T-helper 1 cell (primary cell): ENCODE measurements at regions not wholly inside any gene's neighbourhood (a gene's known extent, or its start where the extent isn't known, plus 50 kb on each side); places are given as distances from the start of the nearest gene placed in this dataset.
"Not testable (repeated sequence)": the region's sequence is repeated elsewhere in the genome, so short reads cannot be mapped to it uniquely, and the experiment has no call there.

Experiments
- DNase-seq, 5 donors: peaks; one replicate each; pipeline ENCODE4 v3.0.0-alpha.2; 2012 to 2020

DNA sequence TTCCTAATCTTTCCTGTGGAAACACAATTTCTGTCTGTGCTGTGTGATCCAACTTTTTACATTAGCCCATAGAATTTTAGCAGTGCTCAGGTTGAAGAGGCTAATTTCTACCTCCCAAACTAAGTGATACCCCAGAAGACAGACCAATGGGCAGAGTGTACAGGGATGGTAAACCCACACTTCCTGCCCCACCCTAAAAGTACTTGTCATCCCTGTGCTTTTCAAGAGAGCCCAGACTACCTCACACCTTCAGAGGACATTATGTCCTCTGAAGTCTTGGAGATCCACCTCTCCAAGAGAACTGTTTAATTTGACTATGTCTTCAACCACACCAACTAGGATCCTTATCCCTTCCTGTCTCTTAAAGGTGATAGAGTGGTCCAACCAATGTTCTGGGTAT is 82.0 kb upstream of the ACSL1 start:
- DNase-seq, result no peak

DNA sequence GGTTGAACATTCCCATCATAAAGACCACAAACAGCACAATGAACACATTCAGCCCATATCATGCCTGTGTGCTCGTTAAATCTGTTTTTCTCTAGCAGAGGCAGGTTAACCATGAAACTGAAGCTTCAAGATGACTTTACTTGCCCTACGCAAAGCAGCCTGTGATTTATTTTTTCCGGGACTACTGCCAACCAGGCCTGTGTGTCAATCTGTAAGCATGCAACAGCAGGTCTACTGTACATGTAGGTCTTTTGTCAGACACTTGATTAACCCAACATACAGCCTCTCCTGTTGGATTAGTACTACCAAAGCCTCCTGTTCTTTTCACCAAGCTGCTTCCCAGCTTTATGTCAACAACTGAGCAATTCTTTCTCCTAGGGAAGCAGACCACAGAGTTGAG is 85.5 kb upstream of the ACSL1 start:
- DNase-seq, result no peak

DNA sequence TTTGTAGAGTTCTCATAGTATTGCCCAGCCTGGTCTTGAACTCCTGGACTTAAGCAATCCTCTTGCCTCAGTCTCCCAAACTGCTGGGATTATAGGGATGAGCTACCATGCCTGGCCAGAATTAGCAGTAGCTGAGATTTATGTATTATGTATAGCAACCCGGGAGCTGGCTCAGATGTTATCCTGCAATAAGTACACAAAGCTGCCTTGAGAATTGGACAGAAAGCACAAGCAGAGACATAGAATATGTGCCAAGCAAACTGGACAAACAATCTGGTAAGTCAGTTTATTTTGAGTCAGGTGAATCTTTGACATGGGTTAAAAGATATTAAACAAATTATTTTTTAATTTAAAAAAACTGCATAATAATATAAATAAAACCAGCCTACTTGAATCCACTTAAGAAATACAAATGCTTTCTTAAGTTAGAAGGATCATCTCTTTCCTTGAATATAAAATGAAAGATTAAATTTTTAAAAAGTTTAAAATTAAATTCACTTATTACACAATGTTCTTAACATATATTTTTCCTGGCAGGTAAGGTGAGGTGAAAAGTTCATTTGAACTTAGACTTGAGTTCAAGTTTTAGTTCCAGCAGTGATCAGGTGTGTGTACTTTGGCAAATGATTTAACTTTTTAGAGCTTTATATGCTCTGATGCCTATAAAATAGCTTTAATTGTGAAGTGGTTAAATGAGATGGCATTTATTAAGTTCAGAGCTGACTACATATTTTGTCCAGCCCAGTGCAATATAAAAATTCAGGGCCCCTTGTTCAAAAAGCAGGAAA is 87.8 kb upstream of the ACSL1 start:
- DNase-seq, result no peak

DNA sequence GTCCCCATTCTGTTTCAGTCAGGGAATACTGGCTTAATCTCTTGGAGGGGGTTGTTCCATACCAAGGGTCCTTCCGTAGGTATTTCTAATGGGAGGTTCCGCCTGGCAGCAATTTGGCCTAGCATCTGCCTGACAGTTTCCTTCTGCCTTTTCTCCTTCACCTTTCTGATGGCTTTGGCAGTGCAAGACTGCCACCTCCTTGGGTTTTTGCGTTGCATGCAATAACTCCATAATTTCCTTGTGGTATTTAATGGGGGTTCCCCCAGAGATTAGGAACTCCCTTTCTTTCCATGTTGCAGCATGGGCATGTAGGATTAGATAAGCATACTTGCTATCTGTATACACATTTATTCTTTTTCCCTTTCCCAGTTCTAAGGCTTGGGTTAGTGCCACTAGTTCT is 93.0 kb upstream of the ACSL1 start:
- DNase-seq, result not testable (repeated sequence)

DNA sequence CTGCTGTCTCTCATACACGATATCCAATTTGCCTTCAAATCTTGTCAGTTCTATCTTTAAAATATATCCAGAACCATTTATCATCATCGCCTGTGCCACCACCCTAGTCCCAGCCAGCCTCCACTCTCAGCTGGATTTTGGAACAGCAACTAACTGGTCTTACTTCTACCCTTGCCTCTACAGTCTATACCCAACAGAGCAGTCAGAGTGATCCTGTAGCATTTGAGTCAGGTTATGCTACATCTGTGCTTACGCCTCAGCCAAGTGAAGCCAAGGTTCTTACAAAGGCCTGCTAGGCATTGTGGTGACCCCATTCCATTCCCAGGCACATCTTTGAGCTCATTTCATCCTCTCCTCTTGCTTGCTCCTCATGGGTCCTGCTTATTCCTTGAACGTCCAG is 95.7 kb upstream of the ACSL1 start:
- DNase-seq, result no peak

DNA sequence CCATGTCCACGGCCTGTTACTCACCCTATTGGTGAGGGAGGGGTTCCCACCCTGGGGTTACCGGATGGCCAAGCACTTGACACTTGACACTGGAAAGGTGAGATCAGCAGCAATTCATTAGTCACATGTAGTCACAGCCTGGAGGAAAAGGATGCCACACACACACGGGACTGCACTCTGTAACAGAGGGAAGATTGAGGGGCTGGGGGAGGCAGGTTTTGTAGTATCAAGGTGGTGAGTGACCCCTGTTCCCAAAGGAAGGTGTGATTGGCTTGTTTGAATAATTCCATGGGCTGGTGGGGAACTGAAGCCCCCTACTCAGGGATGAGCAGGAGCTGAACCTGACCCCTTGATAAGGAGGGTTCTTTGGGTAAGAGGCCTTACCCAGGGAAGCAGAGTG is 96.0 kb upstream of the HELT start:
- no peak for DNase-seq

DNA sequence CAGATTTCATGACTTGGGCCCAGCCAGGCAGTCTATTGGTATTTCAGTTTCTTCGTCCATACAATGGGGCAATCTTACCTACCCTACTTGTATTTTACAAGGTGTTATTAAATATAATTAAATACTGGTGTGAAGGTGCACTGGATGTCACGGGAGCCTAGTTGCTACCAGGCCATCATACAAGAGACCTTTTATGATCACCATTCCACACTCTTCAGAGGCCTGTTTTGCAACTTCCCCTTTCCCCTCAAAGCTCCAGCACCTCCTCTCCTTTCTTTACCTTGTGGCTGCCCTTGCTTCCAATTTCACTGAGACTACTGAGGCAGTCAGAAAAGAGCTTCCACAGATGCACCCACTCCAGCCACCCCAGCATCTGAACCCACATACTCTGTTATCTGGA is 93.8 kb upstream of the HELT start:
- no peak for DNase-seq

DNA sequence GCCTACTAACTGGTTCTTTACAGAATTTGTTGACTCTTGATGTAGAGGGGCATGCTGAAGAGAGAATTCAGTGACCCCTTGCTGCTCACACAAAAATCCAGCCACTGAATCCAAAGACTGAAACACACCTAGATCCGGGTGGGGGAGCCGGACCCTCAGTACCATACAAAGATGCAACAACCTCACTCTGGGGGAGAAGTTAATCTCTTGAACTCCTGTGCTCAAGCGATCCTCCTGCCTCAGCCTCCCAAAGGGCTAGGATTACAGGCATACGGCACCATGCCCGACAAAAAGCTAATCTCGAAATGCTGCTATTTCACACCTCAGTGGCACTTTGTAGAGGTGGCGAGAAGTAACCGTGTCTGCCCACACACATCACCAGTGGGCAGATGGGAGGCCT is 88.8 kb upstream of the HELT start:
- no peak for DNase-seq

DNA sequence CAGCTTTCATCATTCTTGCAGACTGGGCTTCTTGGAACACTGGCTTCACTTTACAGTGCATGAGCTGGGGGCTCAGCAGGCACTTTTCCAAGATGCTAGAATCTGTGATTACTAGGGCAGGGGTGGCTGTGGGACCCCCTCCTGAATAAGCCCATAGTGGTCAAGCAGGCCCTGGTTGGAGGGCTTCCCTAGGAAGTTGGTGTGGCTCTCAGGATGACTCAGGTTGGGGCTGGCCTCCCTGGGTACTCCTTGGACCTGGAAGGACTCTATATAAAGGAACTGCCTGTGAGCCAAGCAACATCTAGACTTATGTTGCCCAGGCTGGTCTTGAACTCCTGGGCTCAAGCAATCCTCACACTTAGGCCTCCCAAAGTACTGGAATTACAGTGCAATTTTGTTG is 88.3 kb upstream of the HELT start:
- no peak for DNase-seq

DNA sequence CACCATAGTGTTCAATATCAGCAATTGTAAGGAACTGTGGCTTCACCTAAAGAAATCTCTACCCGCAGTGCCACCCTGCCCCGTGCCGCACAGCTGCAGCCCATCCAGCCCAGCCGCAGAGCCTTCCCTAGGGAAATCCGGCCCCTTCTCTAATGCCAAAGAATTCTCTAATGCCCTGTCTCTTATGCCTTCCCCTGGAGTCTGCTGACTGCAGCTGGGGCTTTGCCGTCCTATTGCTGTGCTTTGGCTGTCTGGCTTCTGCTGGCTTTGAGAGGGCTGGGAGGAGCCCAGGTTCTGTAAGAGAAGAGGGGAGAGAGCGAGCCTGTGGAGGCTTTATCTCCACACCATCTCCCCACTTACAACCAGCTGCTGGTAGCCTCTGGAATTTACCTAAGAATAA is 85.9 kb upstream of the HELT start:
- DNase-seq, result no peak

DNA sequence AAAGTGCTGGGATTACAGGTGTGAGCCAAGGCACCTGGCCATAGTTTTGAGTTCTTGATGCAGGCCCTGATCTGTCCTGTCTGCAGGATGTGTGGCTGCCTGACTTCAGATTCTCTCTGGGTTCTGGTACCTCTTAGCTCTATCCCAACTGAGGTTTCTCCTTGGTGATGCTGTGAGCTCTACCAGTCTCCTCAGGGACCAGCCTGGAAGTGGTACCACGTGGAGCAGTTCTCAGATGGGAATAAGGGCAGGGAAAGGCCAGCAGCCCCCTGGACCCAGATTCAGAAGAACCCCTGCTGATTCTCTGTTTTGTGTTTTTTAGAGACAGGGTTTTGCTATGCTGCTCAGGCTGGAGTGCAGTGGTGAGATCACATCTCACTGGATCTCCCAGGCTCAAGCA is 85.0 kb upstream of the HELT start:
- DNase-seq, result no peak

DNA sequence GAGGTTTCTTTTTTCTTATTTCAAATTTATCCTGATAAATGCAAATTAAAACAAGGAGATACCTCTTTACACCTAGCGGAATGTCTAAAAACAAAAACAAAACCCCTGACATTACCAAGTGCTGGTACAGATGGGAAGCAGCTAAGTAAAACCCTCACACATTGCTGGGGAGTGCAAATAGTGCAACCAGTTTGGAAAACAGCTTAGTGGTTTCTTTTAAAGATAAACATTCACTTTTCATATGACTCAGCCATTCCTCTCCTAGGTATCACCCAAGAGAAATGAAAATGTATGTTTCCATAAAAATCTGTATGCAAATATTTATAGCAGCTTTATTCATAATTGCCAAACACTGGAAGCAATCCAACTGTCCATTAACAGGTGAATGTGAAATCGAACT is 84.1 kb upstream of the HELT start:
- DNase-seq, result no peak

DNA sequence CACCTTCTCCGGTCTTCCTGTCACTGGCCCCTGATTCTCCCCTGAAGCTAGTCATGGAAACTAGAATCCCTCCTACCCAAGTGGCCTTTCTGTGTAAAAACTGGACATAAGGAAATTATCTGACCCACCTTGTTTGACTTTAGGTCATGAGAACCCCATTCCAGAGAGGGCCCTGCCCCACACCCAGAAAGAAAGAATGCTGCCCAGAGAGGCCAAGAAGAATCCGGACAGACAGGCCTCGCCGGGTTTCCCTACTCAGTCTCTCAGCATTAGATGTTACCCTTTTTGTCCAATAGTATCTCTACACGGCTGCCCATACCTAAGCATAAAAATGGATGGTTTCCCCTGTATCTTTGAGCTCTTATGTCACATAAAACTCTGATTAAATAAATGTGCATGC is 83.3 kb upstream of the HELT start:
- DNase-seq, result no peak

DNA sequence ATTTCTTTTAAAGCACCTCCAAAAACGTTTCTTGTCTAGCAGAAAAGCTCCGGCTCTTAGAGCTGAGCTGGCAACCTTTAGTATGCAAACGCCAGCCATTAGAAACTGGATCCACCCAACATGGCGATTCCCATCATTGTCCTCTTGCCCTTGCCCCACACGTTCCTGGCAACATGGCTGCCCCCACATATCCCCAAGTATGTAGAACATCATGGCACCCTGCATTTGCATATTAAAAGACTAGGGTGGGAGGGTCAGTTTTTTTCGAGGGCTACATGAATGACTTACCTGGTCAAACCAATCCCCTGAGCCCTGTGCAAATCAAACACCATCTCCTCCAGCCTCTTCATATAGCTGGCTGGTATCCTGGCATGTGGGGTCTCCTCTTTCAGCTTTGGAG is 82.2 kb upstream of the HELT start:
- no peak for DNase-seq

DNA sequence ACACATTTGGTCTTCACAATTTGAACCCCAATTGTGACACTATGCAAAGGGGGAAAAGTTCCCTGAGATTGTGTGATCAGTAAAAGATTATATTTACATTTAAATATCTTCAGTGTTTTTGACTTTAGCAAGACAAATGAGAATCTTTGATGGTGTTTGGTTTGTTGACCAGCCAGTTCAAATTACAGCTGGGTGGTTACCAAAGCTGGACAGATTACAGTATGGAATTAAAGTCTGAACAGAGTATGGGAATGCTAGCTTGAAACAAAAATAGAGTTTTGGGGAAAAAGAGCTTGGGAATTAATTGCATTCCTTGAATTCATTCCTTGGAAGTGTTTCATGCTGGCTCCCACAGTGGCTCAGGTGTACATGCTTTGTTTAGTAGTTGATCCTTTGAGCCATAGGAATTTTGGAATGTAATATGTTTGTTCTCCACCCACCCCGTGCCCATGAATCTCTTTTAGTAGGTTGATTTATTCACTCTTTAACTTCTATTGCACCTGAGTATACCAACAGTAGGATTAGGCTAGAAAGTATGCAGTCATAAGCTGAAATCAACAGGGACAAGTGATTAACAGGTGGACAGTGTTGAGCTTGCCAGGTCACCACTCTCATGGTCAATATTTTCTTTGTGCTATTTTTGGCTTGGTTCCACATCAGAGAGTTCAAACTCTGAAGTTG is 81.1 kb upstream of the HELT start:
- DNase-seq, result no peak

DNA sequence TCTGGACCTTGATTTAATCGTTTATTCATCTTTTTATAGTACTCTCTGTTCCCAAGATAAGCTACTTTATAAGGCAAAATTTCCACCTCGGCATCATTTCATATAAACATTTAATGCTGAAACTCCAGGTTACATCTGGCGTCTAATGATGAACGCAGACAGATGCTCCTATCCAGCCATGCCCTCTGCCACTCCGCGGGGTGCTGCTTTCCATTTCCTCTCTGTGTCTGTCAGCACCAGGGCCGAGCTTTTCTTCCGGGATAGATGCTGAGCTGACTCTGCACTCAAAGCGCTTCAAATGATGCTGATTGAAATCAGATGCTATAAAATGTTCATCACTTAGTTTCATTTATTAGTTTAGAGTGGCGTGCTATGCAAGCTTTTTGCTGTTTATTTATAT is 80.5 kb upstream of the HELT start:
- no peak for DNase-seq

DNA sequence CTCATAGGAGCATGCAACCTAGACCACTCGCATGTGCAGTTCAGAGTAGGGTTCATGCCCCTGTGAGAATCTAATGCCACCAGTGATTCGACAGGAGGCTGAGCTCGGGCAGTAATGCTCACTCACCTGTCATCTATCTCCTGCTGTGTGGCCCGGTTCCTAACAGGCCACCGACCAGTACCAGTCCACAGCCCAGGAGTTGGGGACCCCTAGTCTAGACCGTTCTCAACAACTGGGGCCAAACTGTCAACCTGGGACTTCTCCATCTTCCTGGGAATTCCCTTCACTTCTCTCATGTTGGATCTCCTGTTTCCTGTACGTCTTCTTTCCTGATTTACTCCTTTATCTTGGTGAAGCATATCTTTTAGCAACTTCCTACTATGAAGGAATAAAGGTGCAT is 79.4 kb upstream of the HELT start:
- no peak for DNase-seq

DNA sequence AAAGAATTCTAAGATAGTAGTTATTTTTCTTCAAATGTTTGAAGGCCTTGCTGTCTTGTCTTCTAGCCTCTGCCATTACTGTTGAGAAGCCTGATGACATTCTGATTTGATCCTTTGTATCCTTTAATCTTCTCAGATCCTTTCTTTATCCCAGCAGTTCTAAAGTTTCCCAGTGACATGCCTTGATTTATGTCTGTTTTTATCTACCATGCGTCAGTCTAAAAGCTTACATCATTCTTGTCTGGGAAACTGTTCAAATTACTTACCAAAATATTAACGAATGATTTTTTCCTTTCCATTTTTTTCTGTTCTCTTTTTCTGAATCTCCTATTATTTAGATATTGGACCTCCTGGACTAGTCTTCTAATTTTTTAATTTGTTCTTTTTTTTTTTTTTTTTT is 78.3 kb upstream of the HELT start:
- no peak for DNase-seq

DNA sequence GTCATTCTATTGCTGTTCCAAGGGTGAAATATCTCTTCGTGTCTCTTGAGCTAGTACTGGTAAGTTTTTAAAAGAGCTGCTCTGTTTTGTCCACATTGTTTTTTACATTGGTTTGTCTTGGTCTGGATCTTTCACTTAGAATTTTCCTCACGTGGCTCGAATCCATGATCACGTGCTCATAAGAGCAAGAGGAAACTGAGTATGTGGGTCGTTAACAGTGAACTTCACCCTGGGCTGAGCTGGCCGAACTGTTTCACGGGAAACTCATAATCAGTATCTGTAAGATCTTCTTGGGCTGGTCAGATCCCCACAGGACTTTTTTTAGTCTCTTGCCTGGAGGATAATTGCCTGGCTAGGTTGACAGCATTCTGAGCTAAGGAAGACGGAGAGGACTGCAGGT is 77.8 kb upstream of the HELT start:
- no peak for DNase-seq

DNA sequence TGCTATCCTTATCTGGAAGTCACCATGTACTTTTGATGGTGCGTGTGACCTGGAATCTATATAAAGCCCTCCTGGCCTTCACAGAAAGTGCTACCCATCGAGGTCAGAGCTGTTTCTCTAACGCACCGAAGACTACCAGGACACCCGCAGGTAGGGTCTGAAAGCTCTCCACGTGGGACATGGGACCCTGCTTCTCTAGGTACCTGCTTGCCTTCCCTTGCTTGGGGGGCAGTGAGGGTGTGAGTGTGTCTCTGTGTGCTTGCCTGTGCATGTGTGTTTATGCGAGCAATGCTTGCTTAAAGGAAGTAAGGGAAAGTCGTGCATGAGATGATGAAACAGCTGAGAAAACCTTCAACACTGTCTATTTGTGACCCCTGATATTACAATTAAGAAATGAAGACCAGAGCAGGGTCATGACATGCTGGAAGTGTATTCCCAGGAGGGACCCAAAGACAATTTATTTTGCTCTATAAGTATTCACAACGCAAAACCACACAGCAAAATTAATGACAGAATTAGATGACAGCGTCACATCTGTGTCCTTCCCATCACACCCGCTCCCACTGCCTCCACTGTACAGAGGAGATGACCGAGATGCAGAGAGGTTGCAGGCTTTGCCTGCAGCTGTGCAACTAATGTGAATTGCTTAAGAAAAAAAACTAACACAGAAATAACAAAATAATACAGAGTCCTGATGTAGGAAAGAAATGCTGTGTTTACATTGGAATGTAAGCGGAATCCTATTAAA is 76.4 kb upstream of the HELT start:
- DNase-seq, result no peak

DNA sequence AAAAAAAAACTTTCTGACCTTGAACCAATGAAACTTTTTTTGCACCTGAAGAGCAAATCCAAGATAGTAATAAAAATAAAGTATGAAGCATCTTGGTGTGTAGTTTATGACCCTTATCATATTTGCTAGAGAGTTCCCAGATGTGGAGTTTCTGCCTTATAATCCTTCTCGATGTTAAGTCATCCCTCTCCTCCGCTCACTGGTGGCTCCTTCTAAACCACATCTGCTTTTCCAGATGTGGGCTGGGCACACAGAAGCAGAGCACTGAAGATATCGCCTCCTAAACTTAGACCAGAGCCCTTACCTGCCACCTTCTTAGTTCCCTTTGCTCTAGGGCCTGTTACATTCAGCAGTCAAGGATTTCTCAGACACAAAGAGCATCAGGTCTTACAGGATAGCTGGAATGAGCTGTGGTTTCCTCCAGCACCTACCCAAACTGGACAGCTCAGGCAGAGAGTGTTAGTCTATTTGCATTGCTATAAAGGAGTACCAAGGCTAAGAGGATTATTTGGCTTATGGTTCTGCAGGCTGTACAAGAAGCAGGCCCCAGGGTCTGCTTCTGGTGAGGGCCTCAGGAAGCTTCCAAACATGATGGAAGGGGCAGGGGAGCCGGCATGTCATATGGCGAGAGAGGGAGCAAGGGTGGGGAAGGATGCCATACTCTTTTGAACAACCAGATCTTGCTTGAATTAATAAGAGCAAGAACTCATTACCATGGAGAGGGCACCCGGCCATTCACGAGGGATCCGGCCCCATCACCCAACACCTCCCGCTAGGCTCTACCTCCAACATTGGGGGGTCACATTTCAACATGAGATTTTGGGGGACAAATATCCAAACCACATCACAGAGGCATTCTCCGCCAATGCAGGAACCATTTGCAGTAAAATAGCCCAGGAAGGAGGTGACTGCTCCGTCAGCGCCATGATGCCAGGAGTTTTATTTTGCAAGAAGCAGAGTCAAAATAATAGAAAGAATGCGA is 75.6 kb upstream of the HELT start:
- no peak for DNase-seq

DNA sequence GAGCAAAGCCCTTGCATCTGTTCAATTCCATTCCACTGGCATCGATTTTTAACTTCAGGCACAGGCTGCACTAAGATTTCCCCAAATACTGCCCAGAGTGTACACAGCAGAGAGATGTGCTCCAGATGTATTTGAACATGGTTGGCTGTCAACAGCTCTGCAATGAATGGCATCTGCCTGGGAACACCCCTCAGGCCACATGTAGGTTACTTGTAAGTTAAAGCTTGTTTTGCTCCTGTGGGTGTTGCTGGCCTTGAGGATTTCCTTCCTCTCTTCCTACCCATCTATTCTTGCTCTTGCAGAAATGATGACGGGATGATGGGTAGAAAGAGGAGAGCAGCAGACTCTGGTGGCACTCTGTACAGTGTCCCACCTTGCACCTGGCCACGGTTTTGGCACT is 69.3 kb upstream of the HELT start:
- no peak for DNase-seq
